ENCODE measurements at regions not wholly inside any gene's neighbourhood (a gene's known extent, or its start where the extent isn't known, plus 50 kb on each side); places are given as distances from the start of the nearest gene placed in this dataset.

DNA sequence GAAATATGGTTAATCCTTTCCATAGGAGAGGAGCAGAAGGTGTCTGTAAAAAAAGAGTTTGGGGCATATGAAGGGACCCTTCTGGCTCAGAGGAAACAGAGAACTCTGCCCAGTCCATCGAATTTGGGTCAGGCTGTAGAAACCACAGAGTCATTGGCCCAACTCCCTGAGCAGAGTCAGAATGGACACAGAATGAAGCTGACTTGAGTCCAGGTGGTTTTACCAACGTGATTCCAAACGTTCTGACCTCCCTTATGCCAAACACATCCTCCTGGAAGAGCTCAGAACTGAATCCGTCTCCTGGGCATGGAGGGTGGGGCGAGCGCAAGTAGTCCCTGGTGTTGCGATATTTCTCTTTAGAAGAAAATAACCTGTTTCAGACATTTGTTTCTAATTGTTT is 138.8 kb downstream of the DAD1 start:
- Histone ChIP-seq H3K4me3 (replicated peaks; ENCODE audit: insufficient read depth, low read length) (no peak overlapping the region), H3K27ac (replicated peaks) (peak overlapping the region; percentile 87), H3K27me3 (ENCODE audit: insufficient read depth, poor library complexity, severe bottlenecking) (no peaks in the 10 kb centered on the region)
- DNase-seq (ENCODE audit: low read depth in 1 of 2, low spot score in 1 of 2), result no peak
- TF ChIP-seq, protein P1, sequence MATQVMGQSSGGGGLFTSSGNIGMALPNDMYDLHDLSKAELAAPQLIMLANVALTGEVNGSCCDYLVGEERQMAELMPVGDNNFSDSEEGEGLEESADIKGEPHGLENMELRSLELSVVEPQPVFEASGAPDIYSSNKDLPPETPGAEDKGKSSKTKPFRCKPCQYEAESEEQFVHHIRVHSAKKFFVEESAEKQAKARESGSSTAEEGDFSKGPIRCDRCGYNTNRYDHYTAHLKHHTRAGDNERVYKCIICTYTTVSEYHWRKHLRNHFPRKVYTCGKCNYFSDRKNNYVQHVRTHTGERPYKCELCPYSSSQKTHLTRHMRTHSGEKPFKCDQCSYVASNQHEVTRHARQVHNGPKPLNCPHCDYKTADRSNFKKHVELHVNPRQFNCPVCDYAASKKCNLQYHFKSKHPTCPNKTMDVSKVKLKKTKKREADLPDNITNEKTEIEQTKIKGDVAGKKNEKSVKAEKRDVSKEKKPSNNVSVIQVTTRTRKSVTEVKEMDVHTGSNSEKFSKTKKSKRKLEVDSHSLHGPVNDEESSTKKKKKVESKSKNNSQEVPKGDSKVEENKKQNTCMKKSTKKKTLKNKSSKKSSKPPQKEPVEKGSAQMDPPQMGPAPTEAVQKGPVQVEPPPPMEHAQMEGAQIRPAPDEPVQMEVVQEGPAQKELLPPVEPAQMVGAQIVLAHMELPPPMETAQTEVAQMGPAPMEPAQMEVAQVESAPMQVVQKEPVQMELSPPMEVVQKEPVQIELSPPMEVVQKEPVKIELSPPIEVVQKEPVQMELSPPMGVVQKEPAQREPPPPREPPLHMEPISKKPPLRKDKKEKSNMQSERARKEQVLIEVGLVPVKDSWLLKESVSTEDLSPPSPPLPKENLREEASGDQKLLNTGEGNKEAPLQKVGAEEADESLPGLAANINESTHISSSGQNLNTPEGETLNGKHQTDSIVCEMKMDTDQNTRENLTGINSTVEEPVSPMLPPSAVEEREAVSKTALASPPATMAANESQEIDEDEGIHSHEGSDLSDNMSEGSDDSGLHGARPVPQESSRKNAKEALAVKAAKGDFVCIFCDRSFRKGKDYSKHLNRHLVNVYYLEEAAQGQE (IDR thresholded peaks at IDR 0.05; ENCODE audit: insufficient replicate concordance, low read depth), result no peak
- no peak for TF ChIP-seq POLR2AphosphoS5 (IDR thresholded peaks at IDR 0.05; ENCODE audit: low read depth)
- TF ChIP-seq SPI1 (IDR thresholded peaks at IDR 0.05; ENCODE audit: borderline replicate concordance, low read depth), result no peak
- TF ChIP-seq, protein P2, sequence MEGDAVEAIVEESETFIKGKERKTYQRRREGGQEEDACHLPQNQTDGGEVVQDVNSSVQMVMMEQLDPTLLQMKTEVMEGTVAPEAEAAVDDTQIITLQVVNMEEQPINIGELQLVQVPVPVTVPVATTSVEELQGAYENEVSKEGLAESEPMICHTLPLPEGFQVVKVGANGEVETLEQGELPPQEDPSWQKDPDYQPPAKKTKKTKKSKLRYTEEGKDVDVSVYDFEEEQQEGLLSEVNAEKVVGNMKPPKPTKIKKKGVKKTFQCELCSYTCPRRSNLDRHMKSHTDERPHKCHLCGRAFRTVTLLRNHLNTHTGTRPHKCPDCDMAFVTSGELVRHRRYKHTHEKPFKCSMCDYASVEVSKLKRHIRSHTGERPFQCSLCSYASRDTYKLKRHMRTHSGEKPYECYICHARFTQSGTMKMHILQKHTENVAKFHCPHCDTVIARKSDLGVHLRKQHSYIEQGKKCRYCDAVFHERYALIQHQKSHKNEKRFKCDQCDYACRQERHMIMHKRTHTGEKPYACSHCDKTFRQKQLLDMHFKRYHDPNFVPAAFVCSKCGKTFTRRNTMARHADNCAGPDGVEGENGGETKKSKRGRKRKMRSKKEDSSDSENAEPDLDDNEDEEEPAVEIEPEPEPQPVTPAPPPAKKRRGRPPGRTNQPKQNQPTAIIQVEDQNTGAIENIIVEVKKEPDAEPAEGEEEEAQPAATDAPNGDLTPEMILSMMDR (IDR thresholded peaks at IDR 0.05; ENCODE audit: insufficient read depth, low read length), result no peak
- TF ChIP-seq GABPA (IDR thresholded peaks at IDR 0.05; ENCODE audit: low read depth), result no peak

DNA sequence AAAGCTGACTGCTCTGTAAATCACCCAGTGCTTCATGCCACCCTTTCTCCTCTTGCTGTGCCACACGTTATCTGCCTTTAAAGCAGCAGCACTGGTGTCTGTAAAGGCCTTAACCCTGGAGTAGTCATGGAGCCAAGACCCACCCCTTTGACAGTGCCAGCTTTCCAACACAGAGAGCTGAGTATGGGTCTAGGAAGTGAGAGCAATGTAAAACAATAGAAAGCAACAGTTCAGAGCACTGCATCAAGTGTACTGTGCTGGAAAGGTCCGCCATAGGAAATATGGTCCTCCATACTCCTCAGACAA is 139.5 kb downstream of the DAD1 start:
- Histone ChIP-seq H3K27ac (replicated peaks) (peak overlapping the region; percentile 87), H3K27me3 (ENCODE audit: insufficient read depth, poor library complexity, severe bottlenecking) (no peaks in the 10 kb centered on the region), H3K4me3 (replicated peaks; ENCODE audit: insufficient read depth, low read length) (no peak overlapping the region)
- no peak for DNase-seq (ENCODE audit: low read depth in 1 of 2, low spot score in 1 of 2)
- TF ChIP-seq POLR2AphosphoS5 (IDR thresholded peaks at IDR 0.05; ENCODE audit: low read depth) (no peak), GABPA (IDR thresholded peaks at IDR 0.05; ENCODE audit: low read depth) (no peak), SPI1 (IDR thresholded peaks at IDR 0.05; ENCODE audit: borderline replicate concordance, low read depth) (no peak)
- TF ChIP-seq, protein P1 (IDR thresholded peaks at IDR 0.05; ENCODE audit: insufficient replicate concordance, low read depth), result no peak
- TF ChIP-seq, protein P2 (IDR thresholded peaks at IDR 0.05; ENCODE audit: insufficient read depth, low read length), result no peak

DNA sequence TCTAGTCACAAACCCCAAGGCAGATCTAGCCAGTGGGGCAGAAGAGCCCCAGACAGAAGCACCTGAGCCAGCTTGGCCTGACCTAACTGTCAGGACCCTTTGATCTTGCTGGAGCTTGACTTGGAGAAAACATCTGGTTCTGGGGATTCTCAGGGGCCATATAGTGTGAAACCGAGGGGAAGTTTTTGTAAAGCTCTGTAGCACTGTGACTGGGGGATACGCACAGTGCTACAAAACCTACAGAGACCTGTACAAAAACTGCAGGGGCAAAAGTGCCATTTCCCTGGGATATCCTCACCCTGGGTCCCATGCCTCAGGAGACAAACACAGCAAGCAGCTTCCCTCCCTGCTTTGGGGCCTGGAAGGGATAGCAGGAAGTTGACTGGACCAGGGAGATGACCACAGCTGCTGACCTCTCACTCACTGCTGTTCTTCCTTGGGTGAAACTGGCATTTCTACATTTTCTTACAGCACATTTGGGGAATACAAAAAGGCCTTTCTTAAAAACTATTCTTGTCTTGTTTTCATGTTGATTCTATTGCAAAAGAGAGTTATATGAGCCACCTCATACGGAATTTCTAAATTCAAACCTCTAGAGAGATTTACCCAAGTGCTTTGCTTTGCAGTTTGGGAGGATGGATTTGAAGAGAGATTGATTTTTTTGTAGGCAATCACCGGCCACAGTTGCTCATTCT is 140.0 kb downstream of the DAD1 start:
- no peak for TF ChIP-seq POLR2AphosphoS5 (IDR thresholded peaks at IDR 0.05; ENCODE audit: low read depth)
- TF ChIP-seq, protein P1 (IDR thresholded peaks at IDR 0.05; ENCODE audit: insufficient replicate concordance, low read depth), result no peak
- no peak for TF ChIP-seq SPI1 (IDR thresholded peaks at IDR 0.05; ENCODE audit: borderline replicate concordance, low read depth)
- TF ChIP-seq, protein P2 (IDR thresholded peaks at IDR 0.05; ENCODE audit: insufficient read depth, low read length), result no peak
- TF ChIP-seq GABPA (IDR thresholded peaks at IDR 0.05; ENCODE audit: low read depth), result no peak
- no peak for DNase-seq (ENCODE audit: low read depth in 1 of 2, low spot score in 1 of 2)
- Histone ChIP-seq H3K4me3 (replicated peaks; ENCODE audit: insufficient read depth, low read length) (no peak overlapping the region), H3K27me3 (ENCODE audit: insufficient read depth, poor library complexity, severe bottlenecking) (no peaks in the 10 kb centered on the region), H3K27ac (replicated peaks) (peak overlapping the region; percentile 87)
